GM23248 (cell line): ENCODE measurements at regions not wholly inside any gene's neighbourhood (a gene's known extent, or its start where the extent isn't known, plus 50 kb on each side); places are given as distances from the start of the nearest gene placed in this dataset.

Experiments
- EZH2 ChIP-seq: fragments of 200-600 bp; sonication (generic); IDR thresholded peaks from 2 replicates; pipeline ENCODE4 v1.6.1; 2018; ENCODE audit warnings: antibody characterized with exemption, mild to moderate bottlenecking; ENCODE audit not compliant: insufficient read depth, poor library complexity, severe bottlenecking
- EZH2phosphoT487 ChIP-seq: fragments of 200-600 bp; sonication (generic); IDR thresholded peaks from 2 replicates; pipeline ENCODE4 v1.6.1; 2018; ENCODE audit warnings: antibody characterized with exemption, moderate library complexity, mild to moderate bottlenecking, low read depth; ENCODE audit not compliant: insufficient read depth

DNA sequence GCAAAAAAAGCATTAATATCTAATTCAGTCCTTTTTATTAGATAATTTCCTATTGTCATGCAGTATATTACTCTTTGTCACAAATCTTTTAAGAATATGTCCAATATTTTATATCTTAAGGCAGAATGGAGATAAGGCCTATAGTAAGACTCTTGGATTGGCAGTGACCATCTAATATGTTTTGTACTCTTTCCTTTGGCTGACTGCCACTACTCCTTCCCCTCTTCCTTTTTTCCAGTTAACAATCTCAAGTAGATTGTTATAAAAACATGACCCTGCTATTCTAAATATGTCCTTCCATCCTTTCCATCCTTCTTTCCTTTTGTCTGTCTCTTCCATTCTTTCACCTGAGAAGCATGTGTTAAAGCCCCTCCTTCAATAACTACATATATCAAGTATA lies 92.8 kb upstream of the TMEM168 start:
- TF ChIP-seq EZH2 = no peak
- TF ChIP-seq EZH2phosphoT487 = no peak
